Calu3 (cell line): ENCODE measurements at regions not wholly inside any gene's neighbourhood (a gene's known extent, or its start where the extent isn't known, plus 50 kb on each side); places are given as distances from the start of the nearest gene placed in this dataset.

Source experiments
- BruUV-seq: library from RNA; stranded (reverse); fragments of 400-500 nt; replicated peaks from 2 replicates; lab custom pipeline; 2021; lab: Mats Ljungman, UMichigan
- CTCF ChIA-PET: fragments of 300-600 bp; sonication (Branson Sonifier 250); formaldehyde crosslinking; loops from one replicate; lab custom pipeline; 2022; ENCODE audit warnings: antibody characterized with exemption; lab: Charles Lee
- DNase-seq: peaks from one replicate; pipeline ENCODE4 v3.0.0; 2022
- H3K27ac Mint-ChIP-seq: one replicate; pipeline ENCODE4 v1.8.0; 2022; ENCODE audit warnings: mixed read lengths; ENCODE audit not compliant: unreplicated experiment
- H3K27me3 Mint-ChIP-seq: one replicate; pipeline ENCODE4 v1.8.0; 2022; ENCODE audit warnings: mixed read lengths; ENCODE audit not compliant: unreplicated experiment
- H3K36me3 Mint-ChIP-seq: one replicate; pipeline ENCODE4 v1.8.0; 2022; ENCODE audit warnings: mild to moderate bottlenecking, moderate library complexity, mixed read lengths; ENCODE audit not compliant: insufficient read depth, unreplicated experiment
- H3K4me1 Mint-ChIP-seq: one replicate; pipeline ENCODE4 v1.8.0; 2022; ENCODE audit warnings: mild to moderate bottlenecking, low read depth, mixed read lengths; ENCODE audit not compliant: unreplicated experiment
- H3K4me3 Mint-ChIP-seq: one replicate; pipeline ENCODE4 v1.8.0; 2022; ENCODE audit warnings: mild to moderate bottlenecking, low read depth, moderate library complexity, mixed read lengths; ENCODE audit not compliant: unreplicated experiment
- H3K9me3 Mint-ChIP-seq: one replicate; pipeline ENCODE4 v1.8.0; 2022; ENCODE audit warnings: low read depth, mixed read lengths; ENCODE audit not compliant: unreplicated experiment
- intact Hi-C: fragments of 100-400 bp; cut with micrococcal nuclease; formaldehyde crosslinking; loops from one replicate; pipeline ENCODE4 v1.10.0; 2022; ENCODE audit not compliant: unreplicated experiment
- TF ChIP-seq, protein P1 (sequence below): fragments of 200-600 bp; IDR thresholded peaks from one replicate; pipeline ENCODE4 v1.8.0; 2022; ENCODE audit warnings: antibody characterized with exemption; ENCODE audit not compliant: unreplicated experiment

DNA sequence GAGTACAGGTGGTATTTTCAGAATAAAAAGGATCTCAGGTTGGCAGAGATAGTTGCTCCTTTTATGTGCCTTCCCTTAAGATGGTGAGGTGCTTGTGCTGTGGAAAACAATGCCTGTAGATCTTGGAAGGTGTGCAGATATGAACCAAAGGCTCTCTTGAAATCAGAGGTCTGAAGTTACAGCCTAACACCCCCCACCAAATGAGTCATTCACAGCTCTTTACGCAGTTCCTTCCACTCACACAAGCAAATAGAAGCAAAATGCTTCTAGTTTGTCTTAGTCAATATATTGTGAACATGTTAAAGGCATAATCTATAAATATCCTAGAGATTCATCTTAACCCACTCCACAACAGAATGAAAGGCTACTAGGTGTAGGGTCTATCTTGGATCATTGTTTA is 128.9 kb upstream of the NR5A2 start:
- no peak overlapping the region for H3K4me3 Mint-ChIP-seq
- no TSS peak for BruUV-seq
- H3K27ac Mint-ChIP-seq, result no peak overlapping the region
- no peaks in the 10 kb centered on the region for H3K9me3 Mint-ChIP-seq
- TF ChIP-seq, protein P1, sequence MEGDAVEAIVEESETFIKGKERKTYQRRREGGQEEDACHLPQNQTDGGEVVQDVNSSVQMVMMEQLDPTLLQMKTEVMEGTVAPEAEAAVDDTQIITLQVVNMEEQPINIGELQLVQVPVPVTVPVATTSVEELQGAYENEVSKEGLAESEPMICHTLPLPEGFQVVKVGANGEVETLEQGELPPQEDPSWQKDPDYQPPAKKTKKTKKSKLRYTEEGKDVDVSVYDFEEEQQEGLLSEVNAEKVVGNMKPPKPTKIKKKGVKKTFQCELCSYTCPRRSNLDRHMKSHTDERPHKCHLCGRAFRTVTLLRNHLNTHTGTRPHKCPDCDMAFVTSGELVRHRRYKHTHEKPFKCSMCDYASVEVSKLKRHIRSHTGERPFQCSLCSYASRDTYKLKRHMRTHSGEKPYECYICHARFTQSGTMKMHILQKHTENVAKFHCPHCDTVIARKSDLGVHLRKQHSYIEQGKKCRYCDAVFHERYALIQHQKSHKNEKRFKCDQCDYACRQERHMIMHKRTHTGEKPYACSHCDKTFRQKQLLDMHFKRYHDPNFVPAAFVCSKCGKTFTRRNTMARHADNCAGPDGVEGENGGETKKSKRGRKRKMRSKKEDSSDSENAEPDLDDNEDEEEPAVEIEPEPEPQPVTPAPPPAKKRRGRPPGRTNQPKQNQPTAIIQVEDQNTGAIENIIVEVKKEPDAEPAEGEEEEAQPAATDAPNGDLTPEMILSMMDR, result no peak
- intact Hi-C loops, result no loop called here
- DNase-seq, result no peak
- H3K27me3 Mint-ChIP-seq, result no peaks in the 10 kb centered on the region
- H3K4me1 Mint-ChIP-seq, result no peaks in the 10 kb centered on the region
- no peaks in the 10 kb centered on the region for H3K36me3 Mint-ChIP-seq
- CTCF ChIA-PET, result interaction anchor here (0.6 kb wide), 1 partner anchor 12 kb away, joined by 3 read pairs; no protein-coding TSS in a partner anchor

DNA sequence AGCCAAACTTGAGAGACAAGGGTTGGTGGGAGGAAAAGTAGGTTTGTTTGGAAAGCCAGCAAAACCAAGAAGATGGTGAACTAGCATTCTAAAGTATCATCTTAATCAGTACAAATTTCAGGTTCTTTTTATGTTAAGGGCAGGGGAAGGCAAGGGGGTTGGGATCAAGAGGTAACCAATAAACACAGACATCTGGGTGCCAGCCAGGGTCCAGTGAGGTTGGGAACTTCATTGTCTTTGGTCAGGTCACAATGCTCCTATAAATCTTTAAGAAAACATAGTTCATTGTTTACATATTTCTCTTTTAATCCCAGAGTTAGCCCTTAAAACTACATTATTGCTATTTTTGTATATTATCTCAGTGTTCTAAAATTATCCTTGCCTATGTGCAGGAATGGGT is 126.2 kb upstream of the NR5A2 start:
- Mint-ChIP-seq H3K36me3 (no peaks in the 10 kb centered on the region), H3K4me1 (no peaks in the 10 kb centered on the region), H3K27me3 (no peaks in the 10 kb centered on the region), H3K27ac (no peak overlapping the region), H3K9me3 (peaks cover 5% of the 10 kb centered on the region), H3K4me3 (no peak overlapping the region)
- CTCF ChIA-PET, result no interaction called here
- BruUV-seq, result no TSS peak
- no peak for DNase-seq
- intact Hi-C loops, result no loop called here
- TF ChIP-seq, protein P1, result no peak

DNA sequence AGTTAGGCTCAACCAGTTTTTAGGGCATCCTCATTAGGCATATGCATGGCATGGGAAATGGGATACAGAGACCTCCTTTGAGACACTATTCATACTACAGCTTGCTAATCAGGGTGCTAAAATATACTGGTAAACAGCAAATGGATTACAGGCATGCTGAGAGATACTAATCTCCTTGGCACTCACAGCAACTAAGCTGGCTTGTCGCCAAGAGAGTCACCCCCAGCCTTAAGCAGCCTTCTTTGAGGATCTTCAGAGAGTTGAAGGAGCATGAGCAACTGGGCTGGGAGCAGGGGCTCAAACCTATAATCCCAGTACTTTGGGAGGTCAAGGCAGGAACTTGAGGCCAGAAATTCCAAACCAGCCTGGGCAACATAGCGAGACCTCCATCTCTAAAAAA is 120.1 kb upstream of the NR5A2 start:
- Mint-ChIP-seq H3K27ac (no peak overlapping the region), H3K9me3 (peaks cover 5% of the 10 kb centered on the region), H3K4me3 (no peak overlapping the region), H3K27me3 (no peaks in the 10 kb centered on the region), H3K36me3 (peaks cover 4% of the 10 kb centered on the region), H3K4me1 (peaks cover 13% of the 10 kb centered on the region)
- CTCF ChIA-PET, result interaction anchor here (0.7 to 1.0 kb wide), 2 partner anchors 16 to 221 kb away, joined by 3 to 5 read pairs; no protein-coding TSS in a partner anchor
- intact Hi-C loops, result no loop called here
- no peak for DNase-seq
- TF ChIP-seq, protein P1, result no peak
- no TSS peak for BruUV-seq

DNA sequence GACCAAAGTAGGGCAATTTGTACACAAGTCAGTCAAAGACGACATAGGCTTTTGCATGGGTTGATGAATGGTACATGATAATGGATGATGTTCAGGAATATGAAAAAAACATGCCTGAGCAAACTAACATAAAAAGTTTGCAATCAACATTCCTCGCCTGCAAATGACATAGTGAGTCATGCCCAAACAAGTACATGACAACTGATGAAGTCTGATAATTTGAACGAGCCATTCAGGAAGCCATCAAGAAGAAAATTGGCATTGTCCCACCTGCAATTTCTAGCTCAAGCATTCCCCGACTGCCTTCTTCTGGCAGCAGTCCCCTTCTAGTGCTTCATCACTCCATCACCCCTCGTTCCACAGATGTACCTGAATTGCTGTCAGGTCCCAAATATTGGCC is 118.4 kb upstream of the NR5A2 start:
- BruUV-seq, result no TSS peak
- CTCF ChIA-PET, result interaction anchor here (0.7 kb wide), 1 partner anchor 265 kb away, joined by 4 read pairs; no protein-coding TSS in a partner anchor
- no peaks in the 10 kb centered on the region for H3K27me3 Mint-ChIP-seq
- peaks cover 4% of the 10 kb centered on the region for H3K36me3 Mint-ChIP-seq
- peak; percentile 17 for DNase-seq
- H3K27ac Mint-ChIP-seq, result peak overlapping the region; percentile 22
- TF ChIP-seq, protein P1, result no peak
- H3K4me3 Mint-ChIP-seq, result no peak overlapping the region
- peaks cover 5% of the 10 kb centered on the region for H3K9me3 Mint-ChIP-seq
- intact Hi-C loops, result no loop called here
- peaks cover 13% of the 10 kb centered on the region for H3K4me1 Mint-ChIP-seq
